Muscle of back (tissue), 3 donors: ENCODE measurements at regions not wholly inside any gene's neighbourhood (a gene's known extent, or its start where the extent isn't known, plus 50 kb on each side); places are given as distances from the start of the nearest gene placed in this dataset.

Experiments
- DNase-seq, 3 donors: peaks; one replicate each; pipeline versions ENCODE4 v3.0.0 to v3.0.0-alpha.2; 2013

GRCh38 chr11:91756829-91757480, 467.7 kb upstream of the FAT3 start:
- DNase-seq: no peak

- no peak for DNase-seq
Measured at GRCh38 chr11:91755951-91756707, 468.5 kb upstream of the FAT3 start.

- no peak for DNase-seq
Measured at GRCh38 chr11:91755526-91755925, 469.1 kb upstream of the FAT3 start.

- DNase-seq: no peak
Measured at GRCh38 chr11:91749251-91749650, 475.4 kb upstream of the FAT3 start.

- no peak for DNase-seq
Measured at GRCh38 chr11:91742155-91742554, 482.5 kb upstream of the FAT3 start.

- DNase-seq: no peak
Measured at GRCh38 chr11:91731051-91731450, 493.6 kb upstream of the FAT3 start.

GRCh38 chr11:91730620-91731019, 494.0 kb upstream of the FAT3 start:
- no peak for DNase-seq

- DNase-seq: no peak
Measured at GRCh38 chr11:91730057-91730456, 494.6 kb upstream of the FAT3 start.

GRCh38 chr11:91717169-91717568, 507.4 kb upstream of the FAT3 start:
- DNase-seq: no peak

- no peak for DNase-seq
Measured at GRCh38 chr11:91707652-91708482, 516.8 kb upstream of the FAT3 start.

GRCh38 chr11:91703042-91703441, 521.6 kb upstream of the FAT3 start:
- DNase-seq: no peak

- no peak for DNase-seq
Measured at GRCh38 chr11:91700854-91701253, 523.8 kb upstream of the FAT3 start.

GRCh38 chr11:91698845-91699244, 525.8 kb upstream of the FAT3 start:
- DNase-seq: no peak

GRCh38 chr11:91694331-91694730, 530.3 kb upstream of the FAT3 start:
- no peak for DNase-seq

GRCh38 chr11:91691872-91692271, 532.7 kb upstream of the FAT3 start:
- DNase-seq: no peak

GRCh38 chr11:91688672-91689071, 535.9 kb upstream of the FAT3 start:
- DNase-seq: no peak

- peak in 2 of 3 donors; percentile 3 to 52 for DNase-seq
Measured at GRCh38 chr11:91686700-91687099, 537.9 kb upstream of the FAT3 start.

- DNase-seq: peak; percentile 44 to 83 (median 69)
Measured at GRCh38 chr11:91686281-91686680, 538.3 kb upstream of the FAT3 start.

GRCh38 chr11:91673705-91674104, 550.9 kb upstream of the FAT3 start:
- no peak for DNase-seq

- DNase-seq: no peak
Measured at GRCh38 chr11:91664521-91664920, 560.1 kb upstream of the FAT3 start.

- no peak for DNase-seq
Measured at GRCh38 chr11:91660036-91660435, 564.6 kb upstream of the FAT3 start.

GRCh38 chr11:91654686-91655085, 569.9 kb upstream of the FAT3 start:
- no peak for DNase-seq
